Thyroid gland (tissue), 4 donors: ENCODE measurements at regions not wholly inside any gene's neighbourhood (a gene's known extent, or its start where the extent isn't known, plus 50 kb on each side); places are given as distances from the start of the nearest gene placed in this dataset.

Source experiments
- CTCF ChIP-seq, 6 experiments: fragments of 200-600 bp in 3 of 6; fragments of 450-650 bp in 3 of 6; sonication (generic) in 3 of 6; IDR thresholded peaks; one replicate each; pipeline ENCODE4 v1.5.1; 2016 to 2019; ENCODE audit warnings: antibody characterized with exemption in 6 of 6, mild to moderate bottlenecking in 2 of 6, inconsistent platforms in 1 of 6, moderate library complexity in 1 of 6
- POLR2A ChIP-seq, 2 donors: fragments of 450-650 bp; IDR thresholded peaks; one replicate each; pipeline ENCODE4 v1.6.1; 2017; ENCODE audit warnings: antibody characterized with exemption in 2 of 2, mild to moderate bottlenecking in 2 of 2, moderate library complexity in 1 of 2

GRCh38 chr6:164062872-164063271, 648.4 kb downstream of the QKI start:
- TF ChIP-seq POLR2A (IDR thresholded peaks at IDR 0.05): no peak
- TF ChIP-seq CTCF (IDR thresholded peaks at IDR 0.05): no peak
